GM12878 (cell line): ENCODE measurements at regions not wholly inside any gene's neighbourhood (a gene's known extent, or its start where the extent isn't known, plus 50 kb on each side); places are given as distances from the start of the nearest gene placed in this dataset.

Source experiments
- ATAC-seq: fragments of 200-7000 bp; cut with Tn5 transposase; 3 replicates; pipeline ENCODE4 v1.9.1; 2020; ENCODE audit warnings: mild to moderate bottlenecking, moderate library complexity
- BruUV-seq: library from RNA; stranded (reverse); fragments of 400-500 nt; replicated peaks from 2 replicates; lab custom pipeline; 2021; lab: Mats Ljungman, UMichigan
- CTCF ChIA-PET: fragments of 300-600 bp; sonication (Branson Sonifier 250); formaldehyde crosslinking; extraction: SDS; loops from one replicate; lab custom pipeline; 2021; ENCODE audit warnings: inconsistent platforms; lab: Yijun Ruan, JAX
- POLR2A ChIA-PET: fragments of 350-600 bp; formaldehyde crosslinking; extraction: SDS; loops from one replicate; lab custom pipeline; 2021; ENCODE audit warnings: inconsistent platforms; lab: Charles Lee
- RAD21 ChIA-PET: fragments of 300-600 bp; sonication (Branson Sonifier 250); formaldehyde crosslinking; loops from one replicate; lab custom pipeline; 2023; ENCODE audit warnings: antibody characterized with exemption; ENCODE audit not compliant: unreplicated experiment; lab: Charles Lee
- SMC1A ChIA-PET: fragments of 300-600 bp; sonication (Branson Sonifier 250); formaldehyde crosslinking; loops from one replicate; lab custom pipeline; 2023; ENCODE audit not compliant: unreplicated experiment, uncharacterized antibody; lab: Charles Lee
- DNase-seq: peaks from one replicate; pipeline ENCODE4 v3.0.0-alpha.2; 2011; ENCODE audit warnings: low read depth, low spot score
- FAIRE-seq: peaks from 3 replicates; lab custom pipeline; 2011; peaks lifted over from hg19 to GRCh38; lab: Jason Lieb, UNC
- H2AFZ ChIP-seq: 2 replicates; pipeline ENCODE4 v1.6.0; 2011; ENCODE audit warnings: low read depth, low read length, control low read depth; ENCODE audit not compliant: control insufficient read depth
- H3K27ac ChIP-seq: 2 replicates; pipeline ENCODE4 v1.5.1; 2011; ENCODE audit warnings: control low read depth; ENCODE audit not compliant: control insufficient read depth, insufficient read depth
- H3K27me3 ChIP-seq, 2 experiments: replicated peaks in 1 of 2; 2 replicates each; pipeline versions ENCODE4 v1.6.0 to v1.6.1; 2011; ENCODE audit warnings: low read length in 1 of 2; ENCODE audit not compliant: control insufficient read depth in 2 of 2, insufficient read depth in 2 of 2
- H3K36me3 ChIP-seq, 2 experiments: 2 replicates each; pipeline ENCODE4 v1.5.1; 2011; ENCODE audit warnings: low read length in 1 of 2; ENCODE audit not compliant: control insufficient read depth in 2 of 2, insufficient read depth in 2 of 2
- H3K4me1 ChIP-seq: 2 replicates; pipeline ENCODE4 v1.6.1; 2011; ENCODE audit warnings: mild to moderate bottlenecking, low read length, moderate library complexity, mixed read lengths; ENCODE audit not compliant: control insufficient read depth, insufficient read depth
- H3K4me2 ChIP-seq: 2 replicates; pipeline ENCODE4 v1.6.0; 2011; ENCODE audit warnings: control low read depth; ENCODE audit not compliant: control insufficient read depth, insufficient read depth
- H3K4me3 ChIP-seq: fragments of 200-600 bp; sonication (generic); 2 replicates; pipeline ENCODE4 v1.5.1; 2016
- H3K79me2 ChIP-seq: 2 replicates; pipeline ENCODE4 v1.6.0; 2011; ENCODE audit warnings: low read length; ENCODE audit not compliant: control insufficient read depth, insufficient read depth
- H3K9ac ChIP-seq: 2 replicates; pipeline ENCODE4 v1.8.0; 2011; ENCODE audit warnings: low read length, control low read depth, mixed read lengths; ENCODE audit not compliant: control insufficient read depth, insufficient read depth
- H3K9me3 ChIP-seq: replicated peaks from 3 replicates; pipeline ENCODE4 v1.5.1; 2011; ENCODE audit warnings: mild to moderate bottlenecking, low read length; ENCODE audit not compliant: control insufficient read depth, insufficient read depth
- H4K20me1 ChIP-seq: 2 replicates; pipeline ENCODE4 v1.6.0; 2011; ENCODE audit not compliant: control insufficient read depth, insufficient read depth
- BACH1 ChIP-seq: fragments of 450-650 bp; IDR thresholded peaks from 2 replicates; pipeline ENCODE4 v1.6.1; 2017; ENCODE audit warnings: mild to moderate bottlenecking, borderline replicate concordance
- BCL3 ChIP-seq: IDR thresholded peaks from 2 replicates; pipeline ENCODE4 v1.6.1; 2011; ENCODE audit warnings: borderline replicate concordance, low read depth, mild to moderate bottlenecking, moderate library complexity, low read length; ENCODE audit not compliant: insufficient read depth, poor library complexity, severe bottlenecking
- CBFB ChIP-seq: IDR thresholded peaks from 2 replicates; pipeline ENCODE4 v1.6.1; 2016; ENCODE audit warnings: antibody characterized with exemption, low read depth
- E2F8 ChIP-seq: fragments of 450-650 bp; IDR thresholded peaks from 2 replicates; pipeline ENCODE4 v1.6.1; 2018; ENCODE audit warnings: mild to moderate bottlenecking, low read depth, moderate library complexity; ENCODE audit not compliant: partially characterized antibody
- LARP7 ChIP-seq: fragments of 450-650 bp; IDR thresholded peaks from 2 replicates; pipeline ENCODE4 v1.6.1; 2017; ENCODE audit warnings: mild to moderate bottlenecking
- MYC ChIP-seq: IDR thresholded peaks from 2 replicates; pipeline ENCODE4 v1.6.1; 2011; ENCODE audit warnings: mild to moderate bottlenecking, low read length, moderate library complexity, inconsistent platforms; ENCODE audit not compliant: insufficient read depth, insufficient replicate concordance, insufficient read length, severe bottlenecking
- NR2C1 ChIP-seq: fragments of 450-650 bp; IDR thresholded peaks from 2 replicates; pipeline ENCODE4 v1.6.1; 2017; ENCODE audit warnings: antibody characterized with exemption, mild to moderate bottlenecking, moderate library complexity
- PAX5 ChIP-seq: IDR thresholded peaks from 2 replicates; pipeline ENCODE4 v1.6.1; 2011; ENCODE audit warnings: low read depth, low read length, borderline replicate concordance
- RBBP5 ChIP-seq: fragments of 200-600 bp; sonication (generic); conservative IDR thresholded peaks from 2 replicates; pipeline ENCODE4 v1.6.1; 2016
- RCOR1 ChIP-seq: conservative IDR thresholded peaks from 2 replicates; pipeline ENCODE4 v1.6.1; 2012; ENCODE audit warnings: low read depth, low read length, improper control_type of control experiment
- RELA ChIP-seq: fragments of 450-650 bp; IDR thresholded peaks from 2 replicates; pipeline ENCODE4 v1.8.0; 2014; ENCODE audit warnings: borderline replicate concordance; ENCODE audit not compliant: partially characterized antibody
- RUNX3 ChIP-seq: IDR thresholded peaks from 2 replicates; pipeline ENCODE4 v1.6.1; 2012; ENCODE audit warnings: low read length, inconsistent platforms
- TCF3 ChIP-seq: IDR thresholded peaks from 2 replicates; pipeline ENCODE4 v1.6.1; 2012; ENCODE audit warnings: low read depth, mild to moderate bottlenecking, low read length, borderline replicate concordance; ENCODE audit not compliant: insufficient read depth
- WGBS: methylation state at CpG from one replicate; pipeline ENCODE4 v1.1.6; 2016; ENCODE audit warnings: low lambda C conversion rate; ENCODE audit not compliant: insufficient replicate concordance, insufficient coverage; ENCODE audit errors: missing lambda C conversion rate; 5-methylcytosine and 5-hydroxymethylcytosine counted together
- in situ Hi-C: fragments of 300-500 bp; cut with MboI; formaldehyde crosslinking; loops from 9 replicates; pipeline ENCODE4 v1.14.3; 2018; ENCODE audit warnings: mixed read lengths
- intact Hi-C: fragments of 100-400 bp; cut with micrococcal nuclease; formaldehyde crosslinking; loops from one replicate; pipeline ENCODE4 v1.14.2; 2022; ENCODE audit not compliant: unreplicated experiment
- TF ChIP-seq, protein P1 (sequence below): IDR thresholded peaks from 2 replicates; pipeline ENCODE4 v1.6.1; 2012; ENCODE audit warnings: low read depth, low read length, improper control_type of control experiment
- TF ChIP-seq, protein P2 (sequence below): IDR thresholded peaks from 2 replicates; pipeline ENCODE4 v1.6.1; 2011; ENCODE audit warnings: borderline replicate concordance, low read depth, mild to moderate bottlenecking, moderate library complexity, mixed read lengths, low read length; ENCODE audit not compliant: insufficient read depth; ENCODE audit errors: extremely low read length
- TF ChIP-seq, protein P3 (sequence below): IDR thresholded peaks from 2 replicates; pipeline ENCODE4 v1.6.1; 2011; ENCODE audit warnings: low read depth, mild to moderate bottlenecking, low read length, moderate library complexity, borderline replicate concordance; ENCODE audit errors: extremely low read depth

DNA sequence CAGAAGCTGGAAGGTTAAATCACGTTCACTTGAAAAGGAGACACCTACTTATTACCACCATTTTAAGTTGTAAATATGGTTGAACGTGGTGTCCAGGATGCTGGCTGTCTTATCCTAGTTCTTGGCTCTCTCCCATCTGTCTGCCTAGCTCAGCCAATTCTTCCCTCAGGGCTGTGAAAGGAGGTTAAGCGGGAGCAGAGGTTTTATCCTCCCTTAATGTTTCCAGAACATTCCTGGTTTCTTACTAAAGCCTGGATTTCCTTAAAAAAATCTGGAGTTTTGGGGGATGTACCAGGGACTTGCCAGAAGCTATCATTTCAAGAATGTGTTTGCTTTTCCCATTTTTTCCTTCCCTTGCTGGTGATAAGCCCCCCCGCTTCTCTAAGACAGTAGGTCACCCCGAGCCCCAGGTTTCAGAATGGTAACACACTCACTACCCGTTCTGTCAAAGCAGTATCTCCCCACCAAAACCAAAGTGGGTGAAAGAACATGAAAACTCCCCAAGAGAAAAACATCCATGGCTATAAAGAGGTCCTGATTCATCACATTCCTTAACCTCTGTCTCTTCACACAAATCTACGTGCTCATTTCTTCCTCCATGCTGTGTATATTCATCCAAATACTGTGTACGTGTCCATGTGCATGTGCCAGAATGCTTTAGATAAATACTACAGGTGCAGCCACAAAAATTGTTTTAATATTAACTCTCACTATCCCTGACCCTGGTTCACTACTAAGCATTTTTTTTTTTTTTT is 114.7 kb downstream of the MAP3K21 start:
- no peak for DNase-seq
- in situ Hi-C loops, result no loop called here
- TF ChIP-seq BACH1 (no peak), BCL3 (no peak), NR2C1 (no peak), E2F8 (no peak), LARP7 (no peak), RBBP5 (no peak), RELA (no peak), MYC (no peak), TCF3 (no peak), CBFB (no peak), RCOR1 (no peak), RUNX3 (no peak), PAX5 (no peak)
- TF ChIP-seq, protein P1, sequence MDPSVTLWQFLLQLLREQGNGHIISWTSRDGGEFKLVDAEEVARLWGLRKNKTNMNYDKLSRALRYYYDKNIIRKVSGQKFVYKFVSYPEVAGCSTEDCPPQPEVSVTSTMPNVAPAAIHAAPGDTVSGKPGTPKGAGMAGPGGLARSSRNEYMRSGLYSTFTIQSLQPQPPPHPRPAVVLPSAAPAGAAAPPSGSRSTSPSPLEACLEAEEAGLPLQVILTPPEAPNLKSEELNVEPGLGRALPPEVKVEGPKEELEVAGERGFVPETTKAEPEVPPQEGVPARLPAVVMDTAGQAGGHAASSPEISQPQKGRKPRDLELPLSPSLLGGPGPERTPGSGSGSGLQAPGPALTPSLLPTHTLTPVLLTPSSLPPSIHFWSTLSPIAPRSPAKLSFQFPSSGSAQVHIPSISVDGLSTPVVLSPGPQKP, result no peak
- TF ChIP-seq, protein P2, sequence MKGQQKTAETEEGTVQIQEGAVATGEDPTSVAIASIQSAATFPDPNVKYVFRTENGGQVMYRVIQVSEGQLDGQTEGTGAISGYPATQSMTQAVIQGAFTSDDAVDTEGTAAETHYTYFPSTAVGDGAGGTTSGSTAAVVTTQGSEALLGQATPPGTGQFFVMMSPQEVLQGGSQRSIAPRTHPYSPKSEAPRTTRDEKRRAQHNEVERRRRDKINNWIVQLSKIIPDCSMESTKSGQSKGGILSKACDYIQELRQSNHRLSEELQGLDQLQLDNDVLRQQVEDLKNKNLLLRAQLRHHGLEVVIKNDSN, result no peak
- TF ChIP-seq, protein P3, sequence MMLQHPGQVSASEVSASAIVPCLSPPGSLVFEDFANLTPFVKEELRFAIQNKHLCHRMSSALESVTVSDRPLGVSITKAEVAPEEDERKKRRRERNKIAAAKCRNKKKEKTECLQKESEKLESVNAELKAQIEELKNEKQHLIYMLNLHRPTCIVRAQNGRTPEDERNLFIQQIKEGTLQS, result no peak

More for the DNA sequence above, 114.7 kb downstream of the MAP3K21 start:
- Histone ChIP-seq H3K4me2 (no peak overlapping the region), H3K27ac (no peak overlapping the region), H3K79me2 (no peaks in the 10 kb centered on the region), H4K20me1 (no peaks in the 10 kb centered on the region), H3K9me3 (no peaks in the 10 kb centered on the region; the same call in 2 of the 3 replicates), H3K4me1 (no peaks in the 10 kb centered on the region), H3K9ac (no peak overlapping the region), H3K4me3 (no peak overlapping the region), H3K27me3 (no peaks in the 10 kb centered on the region), H2AFZ (no peak overlapping the region), H3K36me3 (no peaks in the 10 kb centered on the region)
- WGBS, result 47% methylated on average over 8 of the region's 8 CpGs
- FAIRE-seq, result no peak
- RAD21 ChIA-PET, result interaction anchor here (0.6 to 5.5 kb wide), 44 partner anchors 9 to 625 kb away, joined by 3 to 81 read pairs (median 6); partner anchors contain the start of gene KCNK1
- no peak for ATAC-seq
- BruUV-seq, result no TSS peak
- POLR2A ChIA-PET, result interaction anchor here (0.9 kb wide), 1 partner anchor 12 kb away, joined by 3 read pairs; no protein-coding TSS in a partner anchor
- SMC1A ChIA-PET, result interaction anchor here (0.7 to 5.0 kb wide), 53 partner anchors 10 to 628 kb away, joined by 3 to 107 read pairs (median 6); no protein-coding TSS in a partner anchor
- CTCF ChIA-PET, result interaction anchor here (0.6 to 7.2 kb wide), 53 partner anchors 10 to 870 kb away, joined by 3 to 143 read pairs (median 6); no protein-coding TSS in a partner anchor
- intact Hi-C loops, result loop anchor here (5.0 kb wide), 1 partner anchor 75 kb away; no protein-coding TSS in a partner anchor
